ENCODE measurements at regions not wholly inside any gene's neighbourhood (a gene's known extent, or its start where the extent isn't known, plus 50 kb on each side); places are given as distances from the start of the nearest gene placed in this dataset.

GRCh38 chr15:91482799-91483198, 370.7 kb upstream of the SLCO3A1 start:
- Histone ChIP-seq H3K4me2 (ENCODE audit: low read length) (no peak overlapping the region), H3K9ac (ENCODE audit: low read length) (no peak overlapping the region), H3F3A (ENCODE audit: insufficient read depth, low read length) (no peaks in the 10 kb centered on the region), H3K27ac (ENCODE audit: low read depth, low read length, poor library complexity, severe bottlenecking) (no peak overlapping the region), H4K20me1 (ENCODE audit: insufficient read depth, low read length) (no peaks in the 10 kb centered on the region), H3K79me2 (ENCODE audit: insufficient read depth, low read length) (no peaks in the 10 kb centered on the region), H3K4me1 (ENCODE audit: insufficient read depth, low read length, severe bottlenecking) (no peaks in the 10 kb centered on the region), H3K9me3 (ENCODE audit: low read length) (no peaks in the 10 kb centered on the region), H3K9me2 (ENCODE audit: low read depth, low read length) (no peaks in the 10 kb centered on the region), H3K27me3 (ENCODE audit: insufficient read depth, low read length) (no peaks in the 10 kb centered on the region), H3K4me3 (ENCODE audit: low read depth, low read length, poor library complexity, severe bottlenecking) (no peak overlapping the region), H2AFZ (ENCODE audit: low read length) (no peak overlapping the region), H3K36me3 (ENCODE audit: insufficient read depth, low read length) (no peaks in the 10 kb centered on the region)
- TF ChIP-seq EZH2 (IDR thresholded peaks at IDR 0.05; ENCODE audit: borderline replicate concordance, low read length), result no peak
- TF ChIP-seq, protein P1, sequence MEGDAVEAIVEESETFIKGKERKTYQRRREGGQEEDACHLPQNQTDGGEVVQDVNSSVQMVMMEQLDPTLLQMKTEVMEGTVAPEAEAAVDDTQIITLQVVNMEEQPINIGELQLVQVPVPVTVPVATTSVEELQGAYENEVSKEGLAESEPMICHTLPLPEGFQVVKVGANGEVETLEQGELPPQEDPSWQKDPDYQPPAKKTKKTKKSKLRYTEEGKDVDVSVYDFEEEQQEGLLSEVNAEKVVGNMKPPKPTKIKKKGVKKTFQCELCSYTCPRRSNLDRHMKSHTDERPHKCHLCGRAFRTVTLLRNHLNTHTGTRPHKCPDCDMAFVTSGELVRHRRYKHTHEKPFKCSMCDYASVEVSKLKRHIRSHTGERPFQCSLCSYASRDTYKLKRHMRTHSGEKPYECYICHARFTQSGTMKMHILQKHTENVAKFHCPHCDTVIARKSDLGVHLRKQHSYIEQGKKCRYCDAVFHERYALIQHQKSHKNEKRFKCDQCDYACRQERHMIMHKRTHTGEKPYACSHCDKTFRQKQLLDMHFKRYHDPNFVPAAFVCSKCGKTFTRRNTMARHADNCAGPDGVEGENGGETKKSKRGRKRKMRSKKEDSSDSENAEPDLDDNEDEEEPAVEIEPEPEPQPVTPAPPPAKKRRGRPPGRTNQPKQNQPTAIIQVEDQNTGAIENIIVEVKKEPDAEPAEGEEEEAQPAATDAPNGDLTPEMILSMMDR (IDR thresholded peaks at IDR 0.05; ENCODE audit: low read length), result no peak

DNA sequence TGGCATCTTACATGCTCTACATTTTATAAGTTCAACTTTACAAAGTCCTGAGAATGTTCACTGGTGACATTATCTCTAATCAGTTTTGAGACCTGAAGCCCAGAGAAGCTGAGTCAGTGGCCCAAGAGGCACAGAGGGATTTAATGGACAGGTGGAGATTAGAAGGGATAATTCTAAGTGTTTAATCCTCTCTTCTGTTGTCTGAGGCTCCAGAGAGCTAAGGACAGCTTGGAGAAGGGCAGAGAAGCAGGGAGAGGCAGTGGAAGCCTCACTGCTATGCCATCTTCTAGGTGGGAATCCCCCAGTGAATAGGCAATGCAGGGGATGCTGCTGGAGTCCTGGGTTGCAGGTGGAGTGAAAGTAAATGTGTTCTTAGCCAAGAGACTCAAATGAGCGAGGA, 369.4 kb upstream of the SLCO3A1 start:
- Histone ChIP-seq H3K4me1 (ENCODE audit: insufficient read depth, low read length, severe bottlenecking) (no peaks in the 10 kb centered on the region), H3K79me2 (ENCODE audit: insufficient read depth, low read length) (no peaks in the 10 kb centered on the region), H3K36me3 (ENCODE audit: insufficient read depth, low read length) (no peaks in the 10 kb centered on the region), H3K9me3 (ENCODE audit: low read length) (no peaks in the 10 kb centered on the region), H3K27ac (ENCODE audit: low read depth, low read length, poor library complexity, severe bottlenecking) (no peak overlapping the region), H3F3A (ENCODE audit: insufficient read depth, low read length) (no peaks in the 10 kb centered on the region), H3K4me3 (ENCODE audit: low read depth, low read length, poor library complexity, severe bottlenecking) (no peak overlapping the region), H3K9ac (ENCODE audit: low read length) (no peak overlapping the region), H3K27me3 (ENCODE audit: insufficient read depth, low read length) (no peaks in the 10 kb centered on the region), H4K20me1 (ENCODE audit: insufficient read depth, low read length) (no peaks in the 10 kb centered on the region), H3K9me2 (ENCODE audit: low read depth, low read length) (no peaks in the 10 kb centered on the region), H3K4me2 (ENCODE audit: low read length) (no peak overlapping the region), H2AFZ (ENCODE audit: low read length) (no peak overlapping the region)
- TF ChIP-seq, protein P1 (IDR thresholded peaks at IDR 0.05; ENCODE audit: low read length), result no peak
- TF ChIP-seq EZH2 (IDR thresholded peaks at IDR 0.05; ENCODE audit: borderline replicate concordance, low read length), result no peak

DNA sequence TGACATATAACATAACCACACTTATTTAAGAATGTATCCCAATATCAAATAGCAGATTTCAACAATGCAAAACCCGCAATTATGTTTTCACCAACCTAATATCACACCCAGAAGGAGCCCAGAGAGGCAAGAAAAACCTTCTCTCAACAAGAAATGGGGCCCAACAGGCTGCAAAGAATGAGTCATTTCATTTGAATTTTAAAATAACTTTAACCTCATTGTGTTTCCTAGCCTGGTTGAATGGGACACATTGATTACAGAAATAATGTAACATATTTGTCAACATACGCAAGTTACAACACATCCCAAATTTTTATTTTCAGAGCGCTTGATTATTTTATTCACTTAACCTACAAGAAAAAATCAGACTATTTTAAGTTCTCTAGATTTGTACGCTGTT, 365.1 kb upstream of the SLCO3A1 start:
- Histone ChIP-seq H3K27me3 (ENCODE audit: insufficient read depth, low read length) (no peaks in the 10 kb centered on the region), H3K4me3 (ENCODE audit: low read depth, low read length, poor library complexity, severe bottlenecking) (no peak overlapping the region), H2AFZ (ENCODE audit: low read length) (no peak overlapping the region), H3K79me2 (ENCODE audit: insufficient read depth, low read length) (no peaks in the 10 kb centered on the region), H3K27ac (ENCODE audit: low read depth, low read length, poor library complexity, severe bottlenecking) (no peak overlapping the region), H4K20me1 (ENCODE audit: insufficient read depth, low read length) (no peaks in the 10 kb centered on the region), H3K9ac (ENCODE audit: low read length) (no peak overlapping the region), H3K36me3 (ENCODE audit: insufficient read depth, low read length) (no peaks in the 10 kb centered on the region), H3K9me3 (ENCODE audit: low read length) (no peaks in the 10 kb centered on the region), H3K4me1 (ENCODE audit: insufficient read depth, low read length, severe bottlenecking) (no peaks in the 10 kb centered on the region), H3K9me2 (ENCODE audit: low read depth, low read length) (no peaks in the 10 kb centered on the region), H3K4me2 (ENCODE audit: low read length) (no peak overlapping the region), H3F3A (ENCODE audit: insufficient read depth, low read length) (no peaks in the 10 kb centered on the region)
- TF ChIP-seq, protein P1 (IDR thresholded peaks at IDR 0.05; ENCODE audit: low read length), result no peak
- TF ChIP-seq EZH2 (IDR thresholded peaks at IDR 0.05; ENCODE audit: borderline replicate concordance, low read length), result no peak
